ENCODE measurements at regions not wholly inside any gene's neighbourhood (a gene's known extent, or its start where the extent isn't known, plus 50 kb on each side); places are given as distances from the start of the nearest gene placed in this dataset.

GRCh38 chr4:123113155-123113554 lies 190.8 kb upstream of the NUDT6 start:
- TF ChIP-seq EP300 (IDR thresholded peaks at IDR 0.05), result no peak
- TF ChIP-seq CBX2 (IDR thresholded peaks at IDR 0.05; ENCODE audit: borderline replicate concordance, low read depth), result no peak
- no peak for TF ChIP-seq RNF2 (IDR thresholded peaks at IDR 0.05; ENCODE audit: borderline replicate concordance, low read depth)
- TF ChIP-seq ELK1 (IDR thresholded peaks at IDR 0.05; ENCODE audit: low read depth, low read length), result no peak
- TF ChIP-seq KDM5A (IDR thresholded peaks at IDR 0.05), result no peak
- TF ChIP-seq REST (IDR thresholded peaks at IDR 0.05), result no peak
- TF ChIP-seq POLR2A (IDR thresholded peaks at IDR 0.05; ENCODE audit: low read length), result no peak
- TF ChIP-seq ESRRA (IDR thresholded peaks at IDR 0.05; ENCODE audit: borderline replicate concordance, low read length), result no peak
- no peak for TF ChIP-seq USF2 (IDR thresholded peaks at IDR 0.05)
- TF ChIP-seq ZNF302 (CRISPR knock-in tag; IDR thresholded peaks at IDR 0.05), result no peak
- TF ChIP-seq TFCP2L1 (CRISPR knock-in tag; IDR thresholded peaks at IDR 0.05), result no peak
- TF ChIP-seq GATA3 (IDR thresholded peaks at IDR 0.05; ENCODE audit: borderline replicate concordance), result no peak
- TF ChIP-seq RARB (CRISPR knock-in tag; IDR thresholded peaks at IDR 0.05), result no peak
- TF ChIP-seq MAX (IDR thresholded peaks at IDR 0.05), result no peak
- no peak for TF ChIP-seq TP53 (CRISPR knock-in tag; IDR thresholded peaks at IDR 0.05)
- no peak for TF ChIP-seq CEBPB (IDR thresholded peaks at IDR 0.05)
- TF ChIP-seq ZFP36 (IDR thresholded peaks at IDR 0.05; ENCODE audit: borderline replicate concordance, partially characterized antibody), result no peak
- no peak for TF ChIP-seq CHD2 (IDR thresholded peaks at IDR 0.05; ENCODE audit: low read length, partially characterized antibody)
- TF ChIP-seq PHF8 (IDR thresholded peaks at IDR 0.05; ENCODE audit: borderline replicate concordance, low read depth), result no peak
- TF ChIP-seq MAFK (IDR thresholded peaks at IDR 0.05; ENCODE audit: partially characterized antibody), result no peak

GRCh38 chr4:123114084-123114914 lies 191.9 kb upstream of the NUDT6 start:
- WGBS (ENCODE audit: missing lambda C conversion rate), result 100% methylated on average over 3 of the region's 9 CpGs
- Histone ChIP-seq H3K4me3 (no peak overlapping the region), H3K4me2 (no peak overlapping the region), H3K27ac (no peak overlapping the region), H3K4me1 (peaks cover 7% of the 10 kb centered on the region; the same call in 2 of the 3 replicates), H3K9me3 (no peaks in the 10 kb centered on the region)
- DNase-seq (ENCODE audit: low read depth in 1 of 2, low spot score in 1 of 2), result no peak
- no peak for FAIRE-seq
- ATAC-seq, result peak; percentile 19 to 32; a peak in 2 of 6 replicates
- CTCF ChIA-PET, result interaction anchor here (1.0 kb wide), 1 partner anchor 11 kb away, joined by 4 read pairs; no protein-coding TSS in a partner anchor
- POLR2A ChIA-PET, result no interaction called here
- TF ChIP-seq PHF8 (IDR thresholded peaks at IDR 0.05; ENCODE audit: borderline replicate concordance, low read depth), result no peak
- no peak for TF ChIP-seq CBX8 (IDR thresholded peaks at IDR 0.05)
- no peak for TF ChIP-seq ZNF302 (CRISPR knock-in tag; IDR thresholded peaks at IDR 0.05)
- TF ChIP-seq MYC (IDR thresholded peaks at IDR 0.05; ENCODE audit: borderline replicate concordance, low read length), result no peak
- no peak for TF ChIP-seq CEBPB (IDR thresholded peaks at IDR 0.05)
- no peak for TF ChIP-seq ZFP36 (IDR thresholded peaks at IDR 0.05; ENCODE audit: borderline replicate concordance, partially characterized antibody)
- TF ChIP-seq HOXB5 (CRISPR knock-in tag; IDR thresholded peaks at IDR 0.05), result no peak
- TF ChIP-seq NPAS2 (CRISPR knock-in tag; IDR thresholded peaks at IDR 0.05; ENCODE audit: borderline replicate concordance), result no peak

More at GRCh38 chr4:123113155-123113554, 190.8 kb upstream of the NUDT6 start:
- Histone ChIP-seq H3K4me1 (peaks cover 7% of the 10 kb centered on the region; the same call in 2 of the 3 replicates), H3K9me3 (no peaks in the 10 kb centered on the region), H3K27ac (no peak overlapping the region), H3K4me3 (no peak overlapping the region), H3K4me2 (no peak overlapping the region)
- no peak for ATAC-seq
- WGBS (ENCODE audit: missing lambda C conversion rate), result 92% methylated on average over 3 of the region's 3 CpGs
- no peak for DNase-seq (ENCODE audit: low read depth in 1 of 2, low spot score in 1 of 2)
- FAIRE-seq, result no peak
- POLR2A ChIA-PET, result no interaction called here
- CTCF ChIA-PET, result interaction anchor here (0.7 kb wide), 1 partner anchor 12 kb away, joined by 3 read pairs; no protein-coding TSS in a partner anchor
